Calu3 (cell line): ENCODE measurements at regions not wholly inside any gene's neighbourhood (a gene's known extent, or its start where the extent isn't known, plus 50 kb on each side); places are given as distances from the start of the nearest gene placed in this dataset.

Source experiments
- BruUV-seq: library from RNA; stranded (reverse); fragments of 400-500 nt; replicated peaks from 2 replicates; lab custom pipeline; 2021; lab: Mats Ljungman, UMichigan
- CTCF ChIA-PET: fragments of 300-600 bp; sonication (Branson Sonifier 250); formaldehyde crosslinking; loops from one replicate; lab custom pipeline; 2022; ENCODE audit warnings: antibody characterized with exemption; lab: Charles Lee
- DNase-seq: peaks from one replicate; pipeline ENCODE4 v3.0.0; 2022
- H3K27ac Mint-ChIP-seq: one replicate; pipeline ENCODE4 v1.8.0; 2022; ENCODE audit warnings: mixed read lengths; ENCODE audit not compliant: unreplicated experiment
- H3K27me3 Mint-ChIP-seq: one replicate; pipeline ENCODE4 v1.8.0; 2022; ENCODE audit warnings: mixed read lengths; ENCODE audit not compliant: unreplicated experiment
- H3K36me3 Mint-ChIP-seq: one replicate; pipeline ENCODE4 v1.8.0; 2022; ENCODE audit warnings: mild to moderate bottlenecking, moderate library complexity, mixed read lengths; ENCODE audit not compliant: insufficient read depth, unreplicated experiment
- H3K4me1 Mint-ChIP-seq: one replicate; pipeline ENCODE4 v1.8.0; 2022; ENCODE audit warnings: mild to moderate bottlenecking, low read depth, mixed read lengths; ENCODE audit not compliant: unreplicated experiment
- H3K4me3 Mint-ChIP-seq: one replicate; pipeline ENCODE4 v1.8.0; 2022; ENCODE audit warnings: mild to moderate bottlenecking, low read depth, moderate library complexity, mixed read lengths; ENCODE audit not compliant: unreplicated experiment
- H3K9me3 Mint-ChIP-seq: one replicate; pipeline ENCODE4 v1.8.0; 2022; ENCODE audit warnings: low read depth, mixed read lengths; ENCODE audit not compliant: unreplicated experiment
- intact Hi-C: fragments of 100-400 bp; cut with micrococcal nuclease; formaldehyde crosslinking; loops from one replicate; pipeline ENCODE4 v1.10.0; 2022; ENCODE audit not compliant: unreplicated experiment
- TF ChIP-seq, protein P1 (sequence below): fragments of 200-600 bp; IDR thresholded peaks from one replicate; pipeline ENCODE4 v1.8.0; 2022; ENCODE audit warnings: antibody characterized with exemption; ENCODE audit not compliant: unreplicated experiment

DNA sequence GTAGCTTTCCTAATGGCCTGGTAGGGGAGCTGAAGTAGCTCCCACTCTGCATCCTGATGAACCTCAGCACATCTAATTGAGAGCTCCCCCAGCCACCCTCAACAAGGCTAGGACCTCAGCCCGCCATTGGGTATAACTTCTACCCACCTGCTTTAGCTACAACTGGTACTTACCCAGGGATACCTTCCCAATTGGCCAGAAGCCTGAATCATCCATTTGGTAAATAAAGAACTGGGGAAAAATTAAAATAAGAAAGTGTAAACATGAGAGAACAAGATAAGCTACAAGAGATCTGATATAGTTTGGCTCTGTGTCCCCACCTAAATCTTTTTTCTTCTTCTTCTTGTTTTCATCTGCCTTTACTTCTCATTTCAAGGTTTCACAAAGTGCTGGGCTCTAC, 372.0 kb downstream of the CMPK2 start:
- H3K9me3 Mint-ChIP-seq, result no peaks in the 10 kb centered on the region
- CTCF ChIA-PET, result no interaction called here
- no TSS peak for BruUV-seq

DNA sequence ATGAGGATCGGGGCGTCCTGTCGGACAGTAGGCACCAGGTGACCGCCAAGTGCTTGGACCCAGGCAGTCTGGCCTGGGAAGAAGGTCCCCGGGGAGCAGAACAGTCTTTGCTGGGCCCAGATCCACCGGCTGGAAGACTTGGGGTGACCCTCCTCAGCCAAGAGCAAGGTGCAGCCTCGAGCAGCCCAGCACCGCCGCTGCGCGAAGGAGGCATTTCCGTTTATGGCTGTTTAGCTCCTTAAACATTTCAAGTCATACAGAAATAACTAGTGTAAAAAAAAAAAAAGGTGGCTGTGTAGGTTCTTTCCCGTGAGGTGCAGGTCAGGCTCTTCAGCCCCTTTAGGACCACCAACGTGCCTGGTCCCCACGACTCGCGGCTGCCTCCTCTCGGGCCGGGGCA, 370.2 kb downstream of the CMPK2 start:
- no peak overlapping the region for H3K4me3 Mint-ChIP-seq
- H3K36me3 Mint-ChIP-seq, result no peaks in the 10 kb centered on the region
- TF ChIP-seq, protein P1, sequence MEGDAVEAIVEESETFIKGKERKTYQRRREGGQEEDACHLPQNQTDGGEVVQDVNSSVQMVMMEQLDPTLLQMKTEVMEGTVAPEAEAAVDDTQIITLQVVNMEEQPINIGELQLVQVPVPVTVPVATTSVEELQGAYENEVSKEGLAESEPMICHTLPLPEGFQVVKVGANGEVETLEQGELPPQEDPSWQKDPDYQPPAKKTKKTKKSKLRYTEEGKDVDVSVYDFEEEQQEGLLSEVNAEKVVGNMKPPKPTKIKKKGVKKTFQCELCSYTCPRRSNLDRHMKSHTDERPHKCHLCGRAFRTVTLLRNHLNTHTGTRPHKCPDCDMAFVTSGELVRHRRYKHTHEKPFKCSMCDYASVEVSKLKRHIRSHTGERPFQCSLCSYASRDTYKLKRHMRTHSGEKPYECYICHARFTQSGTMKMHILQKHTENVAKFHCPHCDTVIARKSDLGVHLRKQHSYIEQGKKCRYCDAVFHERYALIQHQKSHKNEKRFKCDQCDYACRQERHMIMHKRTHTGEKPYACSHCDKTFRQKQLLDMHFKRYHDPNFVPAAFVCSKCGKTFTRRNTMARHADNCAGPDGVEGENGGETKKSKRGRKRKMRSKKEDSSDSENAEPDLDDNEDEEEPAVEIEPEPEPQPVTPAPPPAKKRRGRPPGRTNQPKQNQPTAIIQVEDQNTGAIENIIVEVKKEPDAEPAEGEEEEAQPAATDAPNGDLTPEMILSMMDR, result no peak
- no peak for DNase-seq
- no TSS peak for BruUV-seq
- H3K27me3 Mint-ChIP-seq, result no peaks in the 10 kb centered on the region
- intact Hi-C loops, result no loop called here
- peaks cover 6% of the 10 kb centered on the region for H3K9me3 Mint-ChIP-seq
- H3K4me1 Mint-ChIP-seq, result no peaks in the 10 kb centered on the region
- CTCF ChIA-PET, result no interaction called here
- H3K27ac Mint-ChIP-seq, result no peak overlapping the region

More for the DNA sequence above, 372.0 kb downstream of the CMPK2 start:
- Mint-ChIP-seq H3K4me3 (no peak overlapping the region), H3K36me3 (no peaks in the 10 kb centered on the region), H3K4me1 (no peaks in the 10 kb centered on the region), H3K27me3 (no peaks in the 10 kb centered on the region), H3K27ac (no peak overlapping the region)
- TF ChIP-seq, protein P1, result no peak
- intact Hi-C loops, result no loop called here
- DNase-seq, result no peak

DNA sequence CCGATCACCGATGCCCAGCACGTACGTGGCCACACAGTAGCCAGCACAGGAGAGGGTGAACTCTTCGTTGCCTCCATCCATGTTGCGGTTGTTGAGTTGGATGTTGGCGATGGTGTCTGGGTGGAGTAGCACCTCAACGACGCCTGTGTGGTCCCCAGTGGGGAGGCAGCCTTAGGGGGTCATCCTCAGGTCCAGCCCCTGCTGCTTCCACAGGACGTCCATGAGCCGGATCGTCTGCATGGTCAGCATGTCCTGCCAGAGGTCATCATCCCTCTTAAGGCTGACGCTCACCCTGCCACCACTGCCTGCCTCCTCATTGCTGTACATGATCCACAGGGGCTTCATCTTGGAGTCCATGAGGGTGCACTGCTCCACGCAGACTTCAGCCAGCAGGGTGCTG, 369.3 kb downstream of the CMPK2 start:
- no TSS peak for BruUV-seq
- H3K4me1 Mint-ChIP-seq, result no peaks in the 10 kb centered on the region
- intact Hi-C loops, result no loop called here
- no peaks in the 10 kb centered on the region for H3K27me3 Mint-ChIP-seq
- H3K36me3 Mint-ChIP-seq, result no peaks in the 10 kb centered on the region
- H3K4me3 Mint-ChIP-seq, result no peak overlapping the region
- DNase-seq, result no peak
- TF ChIP-seq, protein P1, result no peak
- no peak overlapping the region for H3K27ac Mint-ChIP-seq
- CTCF ChIA-PET, result no interaction called here
- peaks cover 6% of the 10 kb centered on the region for H3K9me3 Mint-ChIP-seq

DNA sequence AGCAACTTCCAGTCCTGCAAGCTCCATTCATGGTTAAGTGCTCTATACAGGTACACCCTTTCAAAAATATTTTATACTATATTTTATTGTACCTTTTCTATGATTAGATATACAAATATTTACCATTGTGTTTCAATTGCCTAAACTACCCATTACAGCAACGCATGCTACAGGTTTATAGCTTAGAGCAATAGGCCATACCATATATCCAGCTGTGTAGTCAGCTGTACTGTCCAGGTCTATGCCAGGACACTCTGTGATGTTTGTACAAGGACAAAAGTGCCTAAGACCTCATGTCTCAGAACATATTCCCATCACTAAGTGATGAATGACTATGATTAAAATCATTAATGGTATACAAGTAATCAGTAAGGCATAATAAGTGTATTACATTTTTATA, 368.7 kb downstream of the CMPK2 start:
- Mint-ChIP-seq H3K4me3 (no peak overlapping the region), H3K36me3 (no peaks in the 10 kb centered on the region), H3K27ac (no peak overlapping the region), H3K4me1 (no peaks in the 10 kb centered on the region), H3K27me3 (no peaks in the 10 kb centered on the region), H3K9me3 (peaks cover 6% of the 10 kb centered on the region)
- TF ChIP-seq, protein P1, result no peak
- intact Hi-C loops, result no loop called here
- DNase-seq, result no peak
- CTCF ChIA-PET, result no interaction called here
- BruUV-seq, result no TSS peak
